ENCODE measurements at regions not wholly inside any gene's neighbourhood (a gene's known extent, or its start where the extent isn't known, plus 50 kb on each side); places are given as distances from the start of the nearest gene placed in this dataset.

- no peaks in the 10 kb centered on the region for H3K36me3 ChIP-seq (ENCODE audit: low read depth)
- ATAC-seq: no peak
- no peaks in the 10 kb centered on the region for H3K9me3 ChIP-seq
- H3K4me3 ChIP-seq: no peak overlapping the region
- intact Hi-C loops (cut with DNase I, micrococcal nuclease): no loop called here
- no peaks in the 10 kb centered on the region for H3K4me1 ChIP-seq (ENCODE audit: low read depth)
- no peak for TF ChIP-seq CTCF (IDR thresholded peaks at IDR 0.05)
- DNase-seq: no peak
Observed at GRCh38 chr12:67520606-67521005, 127.9 kb upstream of the DYRK2 start.

- Histone ChIP-seq H3K4me1 (ENCODE audit: low read depth) (no peaks in the 10 kb centered on the region), H3K9me3 (no peaks in the 10 kb centered on the region), H3K36me3 (ENCODE audit: low read depth) (no peaks in the 10 kb centered on the region), H3K4me3 (no peak overlapping the region)
- intact Hi-C loops (cut with DNase I, micrococcal nuclease): no loop called here
- TF ChIP-seq CTCF (IDR thresholded peaks at IDR 0.05): no peak
- DNase-seq: no peak
- no peak for ATAC-seq
Observed at GRCh38 chr12:67522222-67522621, 126.3 kb upstream of the DYRK2 start.

DNA sequence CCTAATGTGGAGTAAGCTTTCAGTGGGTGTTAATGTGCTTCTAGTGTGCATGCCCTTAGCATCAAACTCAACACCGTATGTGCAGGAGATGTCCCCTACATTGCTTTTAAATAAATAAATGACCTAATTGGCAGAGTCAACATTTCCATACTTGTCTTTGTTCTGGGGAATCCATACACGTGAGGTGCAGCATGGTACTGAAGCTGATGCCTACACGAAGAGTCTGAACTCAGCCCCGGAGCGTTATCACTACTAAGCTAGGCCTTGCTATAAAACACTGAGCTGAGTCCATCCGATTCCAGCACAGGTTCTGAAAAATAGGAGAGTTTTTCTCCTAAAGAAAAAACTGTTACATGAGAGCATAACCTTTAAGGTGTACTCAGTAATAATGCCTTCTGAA lies 125.0 kb upstream of the DYRK2 start:
- ATAC-seq: no peak

DNA sequence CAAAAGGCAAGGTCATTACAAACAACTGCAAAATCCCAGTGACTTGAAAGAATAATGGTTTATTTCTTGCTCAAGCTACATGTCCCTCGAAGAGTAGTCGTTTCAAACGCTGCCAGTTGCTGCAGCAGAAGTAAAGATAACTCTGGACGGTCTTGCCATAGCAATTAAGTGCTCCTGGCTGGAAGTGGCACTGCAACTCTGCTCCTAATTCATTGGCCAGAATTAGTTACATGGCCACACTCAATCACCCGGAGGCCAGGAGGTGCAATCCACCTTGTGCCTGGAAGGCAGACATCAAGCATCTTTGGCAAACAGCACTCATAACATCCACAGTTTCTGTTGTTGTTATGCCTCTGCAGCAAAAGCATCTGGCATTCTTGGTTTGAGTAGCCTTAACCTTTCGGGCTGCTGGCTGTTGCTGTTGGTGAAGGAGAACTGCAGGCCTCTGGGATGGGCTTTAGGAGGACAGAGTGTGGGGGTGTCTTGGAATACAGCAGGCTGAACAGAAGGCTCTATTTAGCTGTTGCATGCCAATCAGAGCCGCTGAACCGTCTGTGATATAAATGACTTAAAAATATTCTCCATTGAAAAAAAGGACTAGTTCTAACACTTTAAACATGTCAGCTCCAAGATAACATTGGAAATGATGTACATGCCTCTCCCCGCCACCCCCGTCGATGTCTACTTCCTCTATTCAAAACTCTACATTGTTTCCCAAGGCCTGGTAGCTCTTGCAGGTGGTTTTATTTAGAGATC lies 123.5 kb upstream of the DYRK2 start:
- TF ChIP-seq CTCF (IDR thresholded peaks at IDR 0.05): no peak
- intact Hi-C loops (cut with DNase I, micrococcal nuclease): no loop called here
- H3K36me3 ChIP-seq (ENCODE audit: low read depth): no peaks in the 10 kb centered on the region
- H3K9me3 ChIP-seq: no peaks in the 10 kb centered on the region
- ATAC-seq (no peak), DNase-seq (no peak)
- no peaks in the 10 kb centered on the region for H3K4me1 ChIP-seq (ENCODE audit: low read depth)
- H3K4me3 ChIP-seq: no peak overlapping the region

More for the DNA sequence above, 125.0 kb upstream of the DYRK2 start:
- Histone ChIP-seq H3K4me1 (ENCODE audit: low read depth) (no peaks in the 10 kb centered on the region), H3K9me3 (no peaks in the 10 kb centered on the region), H3K36me3 (ENCODE audit: low read depth) (no peaks in the 10 kb centered on the region), H3K4me3 (no peak overlapping the region)
- TF ChIP-seq CTCF (IDR thresholded peaks at IDR 0.05): no peak
- no peak for DNase-seq
- intact Hi-C loops (cut with DNase I, micrococcal nuclease): no loop called here

- Histone ChIP-seq H3K4me3 (no peak overlapping the region), H3K4me1 (ENCODE audit: low read depth) (no peaks in the 10 kb centered on the region), H3K36me3 (ENCODE audit: low read depth) (no peaks in the 10 kb centered on the region), H3K9me3 (no peaks in the 10 kb centered on the region)
- intact Hi-C loops (cut with DNase I, micrococcal nuclease): no loop called here
- no peak for TF ChIP-seq CTCF (IDR thresholded peaks at IDR 0.05)
- DNase-seq (no peak), ATAC-seq (no peak)
Observed at GRCh38 chr12:67525617-67525884, 123.0 kb upstream of the DYRK2 start.

DNA sequence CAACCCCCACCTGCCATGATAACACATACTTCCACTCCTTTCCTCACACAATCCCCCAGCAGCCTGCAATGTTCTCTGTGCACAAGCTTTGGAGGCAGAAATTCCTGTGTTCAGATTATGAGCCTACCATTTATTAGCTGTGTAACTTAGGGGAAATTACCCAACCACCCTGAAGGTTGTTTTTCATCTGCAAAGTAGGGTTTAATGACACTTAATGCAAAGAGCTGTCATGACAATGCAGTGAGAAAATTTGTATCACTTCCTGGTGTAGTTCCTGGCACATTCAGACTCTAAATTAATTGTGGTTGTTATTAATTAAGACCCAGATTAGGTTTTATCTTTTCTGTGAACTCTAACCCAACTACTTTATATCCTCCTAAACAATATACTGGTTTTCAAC lies 122.4 kb upstream of the DYRK2 start:
- ATAC-seq: no peak
- intact Hi-C loops (cut with DNase I, micrococcal nuclease): no loop called here
- DNase-seq: no peak
- H3K36me3 ChIP-seq (ENCODE audit: low read depth): no peaks in the 10 kb centered on the region
- no peaks in the 10 kb centered on the region for H3K4me1 ChIP-seq (ENCODE audit: low read depth)
- H3K9me3 ChIP-seq: no peaks in the 10 kb centered on the region
- TF ChIP-seq CTCF (IDR thresholded peaks at IDR 0.05): no peak
- no peak overlapping the region for H3K4me3 ChIP-seq
